OCI-LY1 (cell line): ENCODE measurements at regions not wholly inside any gene's neighbourhood (a gene's known extent, or its start where the extent isn't known, plus 50 kb on each side); places are given as distances from the start of the nearest gene placed in this dataset.

Source experiments
- CTCF ChIP-seq: fragments of 200-600 bp; sonication (generic), shearing (Covaris generic); IDR thresholded peaks from 2 replicates; pipeline ENCODE4 v1.5.1; 2017; ENCODE audit warnings: mild to moderate bottlenecking, antibody characterized with exemption, low read length, moderate library complexity, mixed read lengths
- EZH2 ChIP-seq: fragments of 200-600 bp; sonication (generic), shearing (Covaris generic); IDR thresholded peaks from 2 replicates; pipeline ENCODE4 v1.8.0; 2017; ENCODE audit warnings: borderline replicate concordance, mixed run types, mild to moderate bottlenecking, antibody characterized with exemption, low read length, moderate library complexity, mixed read lengths

DNA sequence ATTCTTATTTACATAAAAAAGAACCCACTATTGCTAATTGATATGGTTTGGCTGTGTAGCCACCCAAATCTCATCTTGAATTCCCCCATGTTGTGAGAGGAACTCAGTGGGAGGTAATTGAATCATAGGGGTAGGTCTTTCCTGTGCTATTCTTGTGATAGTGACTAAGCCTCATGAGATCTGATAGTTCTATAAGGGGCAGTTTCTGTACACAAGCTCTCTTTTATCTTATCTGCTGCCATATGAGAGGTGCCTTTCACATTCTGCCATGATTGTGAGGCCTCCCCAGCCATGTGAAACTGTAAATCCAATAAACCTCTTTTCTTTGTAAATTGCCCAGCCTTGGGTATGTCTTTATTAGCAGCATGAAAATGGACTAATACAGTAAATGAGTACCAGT, 58.2 kb upstream of the PRR16 start:
- TF ChIP-seq CTCF (no peak), EZH2 (no peak)
